Coronary artery (tissue), 2 donors: ENCODE measurements at regions not wholly inside any gene's neighbourhood (a gene's known extent, or its start where the extent isn't known, plus 50 kb on each side); places are given as distances from the start of the nearest gene placed in this dataset.

Experiments used
- DNase-seq: peaks from one replicate; pipeline ENCODE4 v3.0.0-alpha.2; 2017; ENCODE audit warnings: low spot score
- H3K27ac ChIP-seq, 2 donors: fragments of 200-600 bp; sonication (generic); one replicate each; pipeline ENCODE4 v1.5.1; 2016 to 2019
- H3K4me3 ChIP-seq: fragments of 200-600 bp; sonication (generic); 2 replicates; pipeline ENCODE4 v1.5.1; 2016; ENCODE audit warnings: mild to moderate bottlenecking, moderate library complexity
- CTCF ChIP-seq: fragments of 200-600 bp; sonication (generic); IDR thresholded peaks from one replicate; pipeline ENCODE4 v1.5.1; 2019; ENCODE audit warnings: antibody characterized with exemption

GRCh38 chr5:10838038-10838437 is 77.0 kb upstream of the DAP start:
- no peak for TF ChIP-seq CTCF
- no peak for DNase-seq
- no peak overlapping the region for H3K27ac ChIP-seq
- H3K4me3 ChIP-seq, result no peak overlapping the region

GRCh38 chr5:10836986-10837385 is 76.0 kb upstream of the DAP start:
- DNase-seq, result no peak
- TF ChIP-seq CTCF, result no peak
- H3K27ac ChIP-seq, result no peak overlapping the region

GRCh38 chr5:10834695-10835094 is 73.7 kb upstream of the DAP start:
- TF ChIP-seq CTCF, result no peak

More at GRCh38 chr5:10836986-10837385, 76.0 kb upstream of the DAP start:
- H3K4me3 ChIP-seq, result no peak overlapping the region

GRCh38 chr5:10832987-10833386 is 72.0 kb upstream of the DAP start:
- no peak for TF ChIP-seq CTCF
- H3K27ac ChIP-seq, result peak overlapping the region in 1 of 2 donors; percentile 10
- no peak overlapping the region for H3K4me3 ChIP-seq
- no peak for DNase-seq

More at GRCh38 chr5:10834695-10835094, 73.7 kb upstream of the DAP start:
- no peak for DNase-seq
- no peak overlapping the region for H3K27ac ChIP-seq
- no peak overlapping the region for H3K4me3 ChIP-seq

GRCh38 chr5:10832421-10832820 is 71.4 kb upstream of the DAP start:
- no peak for TF ChIP-seq CTCF
- DNase-seq, result no peak
- no peak overlapping the region for H3K4me3 ChIP-seq
- H3K27ac ChIP-seq, result peak overlapping the region in 1 of 2 donors; percentile 12

- peak overlapping the region in 1 of 2 donors; percentile 66 for H3K27ac ChIP-seq
- no peak overlapping the region for H3K4me3 ChIP-seq
- TF ChIP-seq CTCF, result no peak
- DNase-seq, result no peak
Observed at GRCh38 chr5:10831419-10831818, 70.4 kb upstream of the DAP start.

- H3K27ac ChIP-seq, result peak overlapping the region in 1 of 2 donors; percentile 2
- H3K4me3 ChIP-seq, result no peak overlapping the region
- TF ChIP-seq CTCF, result no peak
- no peak for DNase-seq
Observed at GRCh38 chr5:10828241-10828640, 67.2 kb upstream of the DAP start.
